Neuronal stem cell (in vitro differentiated cells): ENCODE measurements at regions not wholly inside any gene's neighbourhood (a gene's known extent, or its start where the extent isn't known, plus 50 kb on each side); places are given as distances from the start of the nearest gene placed in this dataset.

Source experiments
- DNase-seq: peaks from one replicate; pipeline ENCODE4 v3.0.0-alpha.2; 2013; ENCODE audit warnings: low spot score
- H2AFZ ChIP-seq: one replicate; pipeline ENCODE4 v1.6.1; 2013; ENCODE audit warnings: mild to moderate bottlenecking, low read length, inconsistent platforms
- H2AK5ac ChIP-seq: 2 replicates; pipeline ENCODE4 v1.6.1; 2013; ENCODE audit warnings: low read depth, mild to moderate bottlenecking, inconsistent platforms, low read length, moderate library complexity, mixed read lengths
- H2BK120ac ChIP-seq: 2 replicates; pipeline ENCODE4 v1.6.1; 2013; ENCODE audit warnings: low read depth, mild to moderate bottlenecking, inconsistent platforms, low read length, moderate library complexity, mixed read lengths
- H2BK12ac ChIP-seq: one replicate; pipeline ENCODE4 v1.6.1; 2013; ENCODE audit warnings: low read length, inconsistent platforms
- H2BK15ac ChIP-seq: 2 replicates; pipeline ENCODE4 v1.6.1; 2013; ENCODE audit warnings: mild to moderate bottlenecking, low read length, inconsistent platforms, mixed read lengths
- H2BK5ac ChIP-seq: one replicate; pipeline ENCODE4 v1.6.1; 2013; ENCODE audit warnings: inconsistent platforms, mild to moderate bottlenecking, low read length, moderate library complexity
- H3K14ac ChIP-seq: one replicate; pipeline ENCODE4 v1.6.1; 2013; ENCODE audit warnings: low read length, inconsistent platforms
- H3K18ac ChIP-seq: 2 replicates; pipeline ENCODE4 v1.6.1; 2013; ENCODE audit warnings: low read length, inconsistent platforms
- H3K23ac ChIP-seq: 2 replicates; pipeline ENCODE4 v1.6.1; 2013; ENCODE audit warnings: low read depth, mild to moderate bottlenecking, mixed read lengths, low read length, inconsistent platforms; ENCODE audit not compliant: poor library complexity
- H3K27ac ChIP-seq: replicated peaks from 3 replicates; pipeline ENCODE4 v1.5.1; 2013; ENCODE audit warnings: low read length, inconsistent platforms
- H3K27me3 ChIP-seq, 3 experiments: 2 replicates each; pipeline ENCODE4 v1.6.1; 2013; ENCODE audit warnings: low read length in 3 of 3, mild to moderate bottlenecking in 2 of 3, inconsistent platforms in 1 of 3, low read depth in 1 of 3, mixed read lengths in 1 of 3, moderate library complexity in 1 of 3; ENCODE audit not compliant: control insufficient read depth in 3 of 3, insufficient read depth in 3 of 3
- H3K36me3 ChIP-seq, 2 donors: replicated peaks in 1 of 2; 2 replicates each; pipeline ENCODE4 v1.6.1; 2013; ENCODE audit warnings: low read length in 2 of 2; ENCODE audit not compliant: control insufficient read depth in 2 of 2, insufficient read depth in 2 of 2
- H3K4ac ChIP-seq: 2 replicates; pipeline ENCODE4 v1.6.1; 2013; ENCODE audit warnings: inconsistent platforms, mild to moderate bottlenecking, low read length, moderate library complexity
- H3K4me1 ChIP-seq, 2 donors: 1 replicate in 1 of 2; 2 replicates in 1 of 2; pipeline ENCODE4 v1.6.1; 2013; ENCODE audit warnings: low read length in 2 of 2, low read depth in 1 of 2; ENCODE audit not compliant: control insufficient read depth in 2 of 2, insufficient read depth in 1 of 2
- H3K4me2 ChIP-seq: one replicate; pipeline ENCODE4 v1.6.1; 2013; ENCODE audit warnings: mild to moderate bottlenecking, low read length, inconsistent platforms; ENCODE audit not compliant: insufficient read depth, poor library complexity, severe bottlenecking
- H3K4me3 ChIP-seq, 2 donors: 2 replicates each; pipeline ENCODE4 v1.5.1; 2013; ENCODE audit warnings: low read length in 2 of 2, mild to moderate bottlenecking in 2 of 2, inconsistent platforms in 1 of 2, moderate library complexity in 1 of 2
- H3K79me1 ChIP-seq: one replicate; pipeline ENCODE4 v1.6.1; 2013; ENCODE audit warnings: low read depth, mild to moderate bottlenecking, inconsistent platforms, low read length, moderate library complexity
- H3K9ac ChIP-seq: one replicate; pipeline ENCODE4 v1.6.1; 2013; ENCODE audit warnings: mild to moderate bottlenecking, low read depth, low read length, inconsistent platforms; ENCODE audit not compliant: poor library complexity
- H3K9me3 ChIP-seq, 2 donors: replicated peaks in 1 of 2; 2 replicates each; pipeline versions ENCODE3 to v1.6.1; 2013; ENCODE audit warnings: low read length in 2 of 2, mild to moderate bottlenecking in 2 of 2, inconsistent platforms in 1 of 2, low read depth in 1 of 2, mixed read lengths in 1 of 2, moderate library complexity in 1 of 2; ENCODE audit not compliant: control insufficient read depth in 2 of 2, insufficient read depth in 1 of 2
- H4K8ac ChIP-seq: one replicate; pipeline ENCODE4 v1.6.1; 2013; ENCODE audit warnings: low read depth, mild to moderate bottlenecking, inconsistent platforms, low read length, moderate library complexity
- H4K91ac ChIP-seq: one replicate; pipeline ENCODE4 v1.6.1; 2013; ENCODE audit warnings: low read length, low read depth, mild to moderate bottlenecking, inconsistent platforms; ENCODE audit not compliant: poor library complexity
- WGBS, 2 donors: extraction: QIAGEN DNeasy Blood & Tissue Kit; methylation state at CpG; one replicate each; pipeline ENCODE4 v1.1.7; 2013; ENCODE audit warnings: missing lambda C conversion rate in 2 of 2, mixed read lengths in 1 of 2; ENCODE audit not compliant: insufficient read length in 2 of 2, insufficient replicate concordance in 1 of 2; ENCODE audit errors: extremely low coverage in 2 of 2; 5-methylcytosine and 5-hydroxymethylcytosine counted together

DNA sequence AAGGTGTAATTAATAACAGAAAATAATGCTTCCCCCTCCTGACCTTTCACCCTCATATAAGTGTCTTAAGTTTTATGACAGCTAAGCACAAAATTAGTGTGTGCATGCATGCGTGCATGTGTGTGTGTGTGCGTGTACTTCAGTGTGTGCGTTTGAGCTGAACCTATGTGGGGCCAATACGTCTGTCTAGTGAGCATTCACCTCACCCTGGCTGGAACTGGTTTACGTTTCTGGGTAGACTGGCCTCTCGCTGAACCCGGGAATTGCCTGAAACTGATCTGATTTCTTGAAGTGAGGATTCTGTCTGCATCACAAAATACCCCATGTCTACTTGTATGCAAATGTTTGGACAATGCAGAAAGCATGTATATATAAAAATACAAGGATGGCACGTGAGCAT is 68.2 kb upstream of the TBX3 start:
- H2BK12ac ChIP-seq: no peak overlapping the region
- H2BK120ac ChIP-seq: no peak overlapping the region
- H2AFZ ChIP-seq: no peak overlapping the region
- no peak overlapping the region for H4K8ac ChIP-seq
- no peak for DNase-seq
- H4K91ac ChIP-seq: no peak overlapping the region
- no peak overlapping the region for H3K18ac ChIP-seq
- no CpG with 5 or more reads among the region's 8 CpGs for WGBS, 2 donors
- H3K4me3 ChIP-seq: no peak overlapping the region
- H3K27ac ChIP-seq: no peak overlapping the region
- H3K9me3 ChIP-seq: no peaks in the 10 kb centered on the region
- H3K79me1 ChIP-seq: no peaks in the 10 kb centered on the region
- H3K27me3 ChIP-seq: peaks cover 0 to 2% (median 0%) of the 10 kb centered on the region in 3 experiments
- H3K36me3 ChIP-seq: no peaks in the 10 kb centered on the region
- H3K14ac ChIP-seq: no peak overlapping the region
- H3K4ac ChIP-seq: no peak overlapping the region
- no peak overlapping the region for H3K23ac ChIP-seq
- H2AK5ac ChIP-seq: no peak overlapping the region
- peaks cover 0 to 4% of the 10 kb centered on the region in 2 donors for H3K4me1 ChIP-seq
- H2BK15ac ChIP-seq: no peak overlapping the region
- H3K4me2 ChIP-seq: no peak overlapping the region
- no peak overlapping the region for H2BK5ac ChIP-seq
- H3K9ac ChIP-seq: no peak overlapping the region

DNA sequence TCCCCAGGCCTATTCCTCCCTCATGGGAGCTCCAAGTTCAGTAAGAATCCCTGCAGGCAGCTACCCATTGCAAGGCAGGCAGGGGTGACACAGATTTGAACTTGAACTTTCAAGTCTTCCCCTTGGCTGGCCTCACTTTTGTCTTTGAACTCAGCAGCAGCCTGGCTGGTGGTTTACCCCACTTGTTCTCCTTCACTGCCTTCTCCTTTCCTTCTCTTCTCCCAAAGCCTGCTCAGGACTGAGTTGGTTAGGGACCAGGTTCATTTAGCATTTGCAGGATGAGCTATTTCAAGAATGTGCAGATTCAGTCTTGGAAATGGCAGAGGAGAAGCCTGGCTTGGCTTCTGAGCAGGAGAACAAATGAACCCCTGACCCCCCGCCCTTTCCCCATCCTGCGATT is 67.7 kb upstream of the TBX3 start:
- Histone ChIP-seq H3K79me1 (no peaks in the 10 kb centered on the region), H2BK120ac (no peak overlapping the region), H3K9me3 (no peaks in the 10 kb centered on the region), H3K4me3 (no peak overlapping the region), H4K8ac (no peak overlapping the region), H2BK5ac (no peak overlapping the region), H3K27ac (no peak overlapping the region), H3K14ac (no peak overlapping the region), H3K27me3 (peaks cover 0 to 2% (median 0%) of the 10 kb centered on the region in 3 experiments), H2AK5ac (no peak overlapping the region), H2BK12ac (no peak overlapping the region), H3K9ac (no peak overlapping the region), H2BK15ac (no peak overlapping the region), H3K4ac (no peak overlapping the region), H3K18ac (no peak overlapping the region), H3K4me2 (no peak overlapping the region), H4K91ac (no peak overlapping the region), H2AFZ (no peak overlapping the region), H3K36me3 (no peaks in the 10 kb centered on the region), H3K23ac (no peak overlapping the region), H3K4me1 (peaks cover 0 to 4% of the 10 kb centered on the region in 2 donors)
- WGBS, 2 donors: no CpG with 5 or more reads among the region's 2 CpGs
- no peak for DNase-seq

DNA sequence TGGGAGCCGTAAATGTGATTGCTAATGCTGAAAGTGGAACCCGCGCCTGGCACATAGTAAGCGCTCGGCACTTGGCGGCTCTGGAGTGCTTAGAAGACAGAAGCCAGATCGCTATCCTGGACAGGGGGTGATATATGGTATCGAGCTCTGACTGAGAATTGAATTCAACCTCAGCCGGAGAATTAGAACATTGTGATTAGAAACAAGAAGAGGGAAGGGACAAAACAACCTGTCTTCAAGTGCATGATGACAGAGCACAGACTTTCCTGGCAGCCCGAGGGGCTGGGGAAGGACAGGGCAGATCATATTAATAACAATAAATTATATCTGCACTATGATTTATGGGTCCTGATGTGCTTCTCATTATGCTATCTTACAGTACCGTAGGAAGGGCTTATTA is 66.9 kb upstream of the TBX3 start:
- Histone ChIP-seq H2BK5ac (no peak overlapping the region), H3K4ac (no peak overlapping the region), H2BK15ac (no peak overlapping the region), H3K79me1 (no peaks in the 10 kb centered on the region), H4K8ac (no peak overlapping the region), H2BK120ac (no peak overlapping the region), H3K23ac (no peak overlapping the region), H3K27me3 (peaks cover 0 to 2% (median 0%) of the 10 kb centered on the region in 3 experiments), H4K91ac (no peak overlapping the region), H3K36me3 (no peaks in the 10 kb centered on the region), H3K27ac (no peak overlapping the region), H2BK12ac (no peak overlapping the region), H2AK5ac (no peak overlapping the region), H3K14ac (no peak overlapping the region), H3K18ac (no peak overlapping the region), H3K9me3 (no peaks in the 10 kb centered on the region), H3K4me3 (no peak overlapping the region), H3K4me2 (no peak overlapping the region), H3K9ac (no peak overlapping the region), H2AFZ (no peak overlapping the region), H3K4me1 (peaks cover 0 to 4% of the 10 kb centered on the region in 2 donors)
- WGBS, 2 donors: no CpG with 5 or more reads among the region's 11 CpGs
- no peak for DNase-seq

DNA sequence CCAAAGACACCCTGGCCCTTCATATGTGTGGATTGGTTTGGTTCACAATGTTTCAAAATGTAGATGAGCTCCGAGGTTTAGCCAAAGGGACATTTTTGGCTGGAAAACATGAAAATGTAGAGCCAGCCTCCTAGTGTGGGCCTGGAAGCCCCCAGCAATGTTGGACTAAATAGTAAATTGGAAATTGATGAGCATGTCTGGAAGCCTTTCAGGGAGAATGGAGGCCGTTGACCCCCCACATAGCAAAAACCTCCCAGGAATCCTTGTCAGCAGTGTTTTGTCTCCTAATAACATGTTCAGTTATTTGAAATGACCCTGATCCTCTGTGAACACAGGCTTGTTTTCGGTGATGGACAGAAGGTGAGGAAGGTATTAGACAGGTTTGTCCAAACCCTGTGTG is 65.1 kb upstream of the TBX3 start:
- Histone ChIP-seq H3K27ac (no peak overlapping the region), H3K18ac (no peak overlapping the region), H3K4ac (no peak overlapping the region), H2BK120ac (no peak overlapping the region), H3K4me2 (no peak overlapping the region), H3K4me3 (no peak overlapping the region), H3K14ac (no peak overlapping the region), H3K27me3 (peaks cover 0 to 2% (median 0%) of the 10 kb centered on the region in 3 experiments), H2BK15ac (no peak overlapping the region), H2BK12ac (no peak overlapping the region), H3K9me3 (no peaks in the 10 kb centered on the region), H3K23ac (no peak overlapping the region), H3K9ac (no peak overlapping the region), H2AK5ac (no peak overlapping the region), H3K36me3 (no peaks in the 10 kb centered on the region), H3K79me1 (no peaks in the 10 kb centered on the region), H2BK5ac (no peak overlapping the region), H4K91ac (no peak overlapping the region), H3K4me1 (peaks cover 0 to 4% of the 10 kb centered on the region in 2 donors), H2AFZ (no peak overlapping the region), H4K8ac (no peak overlapping the region)
- DNase-seq: no peak
- no CpG with 5 or more reads among the region's 3 CpGs for WGBS, 2 donors
